ENCODE measurements at regions not wholly inside any gene's neighbourhood (a gene's known extent, or its start where the extent isn't known, plus 50 kb on each side); places are given as distances from the start of the nearest gene placed in this dataset.

DNA sequence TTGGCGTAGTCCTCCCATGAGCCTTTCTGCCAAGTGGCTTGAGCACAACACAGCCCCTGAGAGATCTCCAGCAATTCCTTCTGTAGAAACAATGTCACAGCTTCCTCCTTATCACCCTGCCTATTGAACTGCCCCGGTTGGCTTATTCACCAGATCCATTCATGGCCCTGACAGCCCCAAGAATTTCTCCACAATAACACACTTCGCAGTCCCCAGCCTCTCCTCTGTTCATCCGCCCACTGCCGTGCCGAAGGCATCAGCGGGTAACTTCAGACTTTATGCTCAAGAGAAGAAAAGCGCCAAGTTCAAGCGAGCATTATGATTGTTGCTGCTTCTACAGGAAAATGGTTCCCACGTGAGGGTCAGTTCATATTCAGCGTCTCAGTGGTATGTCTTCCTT, 403.9 kb downstream of the VPS13C start:
- DNase-seq (ENCODE audit: low read depth, low spot score) = no peak
- Histone ChIP-seq H3K4me3 (replicated peaks in 1 of 2; ENCODE audit: low read depth in 1 of 2, low read length in 2 of 2) (no peak overlapping the region), H3K9me3 (ENCODE audit: control insufficient read depth in 1 of 2, insufficient read depth in 1 of 2, low read depth in 1 of 2, low read length in 2 of 2) (no peaks in the 10 kb centered on the region), H3K9me2 (ENCODE audit: insufficient read depth) (no peaks in the 10 kb centered on the region), H3K36me3 (ENCODE audit: control insufficient read depth in 1 of 2, insufficient read depth in 2 of 2, low read length in 2 of 2) (no peaks in the 10 kb centered on the region), H3K9ac (ENCODE audit: low read length) (no peak overlapping the region), H3K4me2 (ENCODE audit: low read length) (no peak overlapping the region), H2AFZ (ENCODE audit: low read depth, low read length, poor library complexity, severe bottlenecking) (no peak overlapping the region), H3K27ac (ENCODE audit: low read depth, low read length) (no peak overlapping the region), H4K20me1 (ENCODE audit: insufficient read depth) (no peaks in the 10 kb centered on the region), H3K79me2 (ENCODE audit: insufficient read depth, low read length) (no peaks in the 10 kb centered on the region), H3K4me1 (ENCODE audit: control insufficient read depth in 1 of 2, insufficient read depth in 2 of 2, low read length in 2 of 2) (no peaks in the 10 kb centered on the region), H3K27me3 (ENCODE audit: insufficient read depth, low read length) (no peaks in the 10 kb centered on the region; the same call in 1 of the 2 replicates)
- RAD21 ChIA-PET (ENCODE audit: low non-redundant PET in 1 of 2, low total read pairs in 2 of 2, uncharacterized antibody in 2 of 2, unreplicated experiment in 2 of 2) = no interaction called here
- POLR2A ChIA-PET = no interaction called here
- CTCF ChIA-PET = no interaction called here
- no TSS peak for BruUV-seq (replicated peaks)
- no peak for ATAC-seq
- TF ChIP-seq, protein P1, sequence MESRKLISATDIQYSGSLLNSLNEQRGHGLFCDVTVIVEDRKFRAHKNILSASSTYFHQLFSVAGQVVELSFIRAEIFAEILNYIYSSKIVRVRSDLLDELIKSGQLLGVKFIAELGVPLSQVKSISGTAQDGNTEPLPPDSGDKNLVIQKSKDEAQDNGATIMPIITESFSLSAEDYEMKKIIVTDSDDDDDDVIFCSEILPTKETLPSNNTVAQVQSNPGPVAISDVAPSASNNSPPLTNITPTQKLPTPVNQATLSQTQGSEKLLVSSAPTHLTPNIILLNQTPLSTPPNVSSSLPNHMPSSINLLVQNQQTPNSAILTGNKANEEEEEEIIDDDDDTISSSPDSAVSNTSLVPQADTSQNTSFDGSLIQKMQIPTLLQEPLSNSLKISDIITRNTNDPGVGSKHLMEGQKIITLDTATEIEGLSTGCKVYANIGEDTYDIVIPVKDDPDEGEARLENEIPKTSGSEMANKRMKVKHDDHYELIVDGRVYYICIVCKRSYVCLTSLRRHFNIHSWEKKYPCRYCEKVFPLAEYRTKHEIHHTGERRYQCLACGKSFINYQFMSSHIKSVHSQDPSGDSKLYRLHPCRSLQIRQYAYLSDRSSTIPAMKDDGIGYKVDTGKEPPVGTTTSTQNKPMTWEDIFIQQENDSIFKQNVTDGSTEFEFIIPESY (IDR thresholded peaks at IDR 0.05; ENCODE audit: extremely low read depth, insufficient replicate concordance, low read length) = no peak
- intact Hi-C loops (cut with micrococcal nuclease) = no loop called here

DNA sequence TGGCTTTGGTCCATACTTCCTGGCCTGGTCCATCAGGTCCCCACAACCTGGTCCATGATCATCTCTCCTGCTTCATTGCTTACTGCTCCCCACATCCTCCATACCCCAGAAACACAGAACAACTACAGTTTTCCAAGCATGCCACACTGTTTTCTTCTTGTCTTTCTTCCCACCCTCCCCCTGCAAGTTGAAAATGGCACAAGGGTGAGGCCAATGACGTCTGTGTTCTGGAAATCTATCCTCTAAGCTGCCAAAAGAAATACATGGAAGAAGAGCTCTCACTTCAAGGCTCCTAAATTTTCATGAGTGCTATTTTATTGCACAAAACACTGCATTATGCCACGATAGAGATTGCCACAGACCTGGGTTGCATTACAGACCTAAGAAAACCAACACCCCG, 404.4 kb downstream of the VPS13C start:
- no peak overlapping the region for H3K4me3 ChIP-seq (replicated peaks in 1 of 2; ENCODE audit: low read depth in 1 of 2, low read length in 2 of 2)
- intact Hi-C loops (cut with micrococcal nuclease) = no loop called here
- H3K9ac ChIP-seq (ENCODE audit: low read length) = no peak overlapping the region
- BruUV-seq (replicated peaks) = no TSS peak
- DNase-seq (ENCODE audit: low read depth, low spot score) (no peak), ATAC-seq (no peak)
- H2AFZ ChIP-seq (ENCODE audit: low read depth, low read length, poor library complexity, severe bottlenecking) = no peak overlapping the region
- H3K27ac ChIP-seq (ENCODE audit: low read depth, low read length) = no peak overlapping the region
- POLR2A ChIA-PET = no interaction called here
- H3K9me3 ChIP-seq (ENCODE audit: control insufficient read depth in 1 of 2, insufficient read depth in 1 of 2, low read depth in 1 of 2, low read length in 2 of 2) = no peaks in the 10 kb centered on the region
- CTCF ChIA-PET = no interaction called here
- no peaks in the 10 kb centered on the region for H3K36me3 ChIP-seq (ENCODE audit: control insufficient read depth in 1 of 2, insufficient read depth in 2 of 2, low read length in 2 of 2)
- TF ChIP-seq, protein P1 (IDR thresholded peaks at IDR 0.05; ENCODE audit: extremely low read depth, insufficient replicate concordance, low read length) = no peak
- TF ChIP-seq JUND (IDR thresholded peaks at IDR 0.05) (no peak), ZFX (IDR thresholded peaks at IDR 0.05) (no peak), ELF1 (IDR thresholded peaks at IDR 0.05; ENCODE audit: borderline replicate concordance, low read depth) (no peak), SIN3A (IDR thresholded peaks at IDR 0.05; ENCODE audit: low read depth) (no peak)
- no peaks in the 10 kb centered on the region; the same call in 1 of the 2 replicates for H3K27me3 ChIP-seq (ENCODE audit: insufficient read depth, low read length)
- RAD21 ChIA-PET (ENCODE audit: low non-redundant PET in 1 of 2, low total read pairs in 2 of 2, uncharacterized antibody in 2 of 2, unreplicated experiment in 2 of 2) = no interaction called here
- H3K9me2 ChIP-seq (ENCODE audit: insufficient read depth) = no peaks in the 10 kb centered on the region
- no peaks in the 10 kb centered on the region for H3K79me2 ChIP-seq (ENCODE audit: insufficient read depth, low read length)
- no peaks in the 10 kb centered on the region for H4K20me1 ChIP-seq (ENCODE audit: insufficient read depth)
- H3K4me1 ChIP-seq (ENCODE audit: control insufficient read depth in 1 of 2, insufficient read depth in 2 of 2, low read length in 2 of 2) = no peaks in the 10 kb centered on the region
- H3K4me2 ChIP-seq (ENCODE audit: low read length) = no peak overlapping the region
